NCI-H748 treated with DMSO at 0.1 percent for 48 hours (cell line): ENCODE measurements at regions not wholly inside any gene's neighbourhood (a gene's known extent, or its start where the extent isn't known, plus 50 kb on each side); places are given as distances from the start of the nearest gene placed in this dataset.

Experiments used
- DNase-seq: peaks from one replicate; lab custom pipeline; 2025; lab: John Stamatoyannopoulos, UW

DNA sequence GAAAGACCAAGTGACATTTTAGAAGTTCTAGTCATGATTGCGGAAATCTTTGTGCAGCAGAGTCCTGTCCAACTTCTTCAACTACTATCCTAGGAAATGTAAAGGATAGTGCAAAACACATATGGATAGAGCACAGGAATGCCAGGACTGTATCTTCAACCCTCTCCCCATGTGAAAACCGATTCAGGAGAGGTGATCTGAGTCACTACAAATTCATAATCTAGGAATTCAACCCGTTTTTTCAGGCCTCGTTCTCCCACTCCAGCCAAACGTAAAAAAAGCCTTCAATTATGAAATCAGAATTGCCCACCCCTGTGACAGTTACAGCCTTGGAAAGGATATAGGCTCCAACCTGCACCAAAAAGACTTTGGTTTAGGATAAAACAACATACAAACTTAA lies 52.9 kb upstream of the RGS1 start:
- no peak for DNase-seq

DNA sequence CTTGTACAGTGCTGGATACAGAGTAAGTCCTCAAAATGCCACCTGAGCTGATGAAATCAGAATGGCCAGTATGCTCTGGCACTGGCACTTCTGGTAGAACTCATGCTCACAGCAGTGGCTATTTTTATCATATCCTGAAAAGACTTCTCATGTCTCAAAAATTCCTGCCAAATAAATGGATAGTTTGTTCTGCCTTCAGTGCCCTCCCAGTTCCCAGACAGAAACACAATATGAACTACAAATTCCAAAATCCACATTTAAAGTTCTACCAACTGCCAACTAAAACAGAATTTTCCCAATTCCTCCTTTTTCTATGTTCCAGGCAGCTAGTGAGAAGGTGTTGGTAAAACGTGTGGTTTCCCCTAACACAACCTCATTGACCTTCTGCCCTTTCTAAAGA lies 51.4 kb upstream of the RGS1 start:
- DNase-seq, result no peak
